Lower lobe of right lung (tissue), 2 donors: ENCODE measurements at regions not wholly inside any gene's neighbourhood (a gene's known extent, or its start where the extent isn't known, plus 50 kb on each side); places are given as distances from the start of the nearest gene placed in this dataset.
A peak's percentile ranks its signal among the peaks of the same experiment; 100 is the strongest.

ENCODE experiments used
- ATAC-seq, 2 donors: fragments of 200-7000 bp; cut with Tn5 transposase; one replicate each; pipeline ENCODE4 v1.9.1; 2020 to 2022; ENCODE audit warnings: mild to moderate bottlenecking in 2 of 2, moderate library complexity in 2 of 2
- DNase-seq: peaks from one replicate; pipeline ENCODE4 v3.0.0-alpha.2; 2020
- H3K27ac ChIP-seq: fragments of 200-600 bp; one replicate; pipeline ENCODE4 v1.8.0; 2022
- H3K27me3 ChIP-seq: fragments of 200-600 bp; one replicate; pipeline ENCODE4 v1.8.0; 2022; ENCODE audit warnings: low read depth
- H3K36me3 ChIP-seq: fragments of 200-600 bp; one replicate; pipeline ENCODE4 v1.8.0; 2022; ENCODE audit warnings: mild to moderate bottlenecking
- H3K4me1 ChIP-seq: fragments of 200-600 bp; one replicate; pipeline ENCODE4 v1.8.0; 2022
- H3K4me3 ChIP-seq: fragments of 200-600 bp; one replicate; pipeline ENCODE4 v1.8.0; 2022; ENCODE audit warnings: mild to moderate bottlenecking
- H3K9me3 ChIP-seq: fragments of 200-600 bp; one replicate; pipeline ENCODE4 v1.8.0; 2022
- intact Hi-C: fragments of 100-400 bp; cut with DNase I; formaldehyde crosslinking; loops from one replicate; pipeline ENCODE4 v1.11.0; 2022
- TF ChIP-seq, protein P1 (sequence below): fragments of 200-600 bp; IDR thresholded peaks from one replicate; pipeline ENCODE4 v1.8.0; 2022; ENCODE audit warnings: antibody characterized with exemption, mild to moderate bottlenecking
- donor health status: DM: no; HTN: yes; CAD: no; lungs with severe emphysema.

DNA sequence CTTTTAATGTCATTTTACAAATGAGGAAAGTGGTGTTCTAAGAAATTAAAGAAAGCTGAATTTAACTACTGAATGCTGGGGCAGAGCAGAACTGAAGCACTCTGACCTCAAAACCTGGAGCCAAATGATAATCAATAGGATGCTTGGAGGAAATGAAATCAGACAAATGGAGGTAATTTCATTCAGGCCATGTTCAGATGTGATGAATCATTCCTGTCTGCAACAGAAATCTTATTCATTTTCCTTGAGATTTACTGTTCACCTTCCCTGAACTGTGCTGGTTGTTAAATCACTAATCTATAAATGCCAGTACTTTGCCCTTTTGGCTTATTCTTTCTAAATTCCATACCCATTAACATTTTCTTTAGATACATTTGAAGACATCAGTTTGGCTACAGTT is 85.6 kb upstream of the SNX7 start:
- intact Hi-C loops: no loop called here
- ATAC-seq (no peak), DNase-seq (no peak)
- H3K27me3 ChIP-seq: no peaks in the 10 kb centered on the region
- no peaks in the 10 kb centered on the region for H3K9me3 ChIP-seq
- no peak overlapping the region for H3K4me3 ChIP-seq
- H3K4me1 ChIP-seq: no peaks in the 10 kb centered on the region
- TF ChIP-seq, protein P1, sequence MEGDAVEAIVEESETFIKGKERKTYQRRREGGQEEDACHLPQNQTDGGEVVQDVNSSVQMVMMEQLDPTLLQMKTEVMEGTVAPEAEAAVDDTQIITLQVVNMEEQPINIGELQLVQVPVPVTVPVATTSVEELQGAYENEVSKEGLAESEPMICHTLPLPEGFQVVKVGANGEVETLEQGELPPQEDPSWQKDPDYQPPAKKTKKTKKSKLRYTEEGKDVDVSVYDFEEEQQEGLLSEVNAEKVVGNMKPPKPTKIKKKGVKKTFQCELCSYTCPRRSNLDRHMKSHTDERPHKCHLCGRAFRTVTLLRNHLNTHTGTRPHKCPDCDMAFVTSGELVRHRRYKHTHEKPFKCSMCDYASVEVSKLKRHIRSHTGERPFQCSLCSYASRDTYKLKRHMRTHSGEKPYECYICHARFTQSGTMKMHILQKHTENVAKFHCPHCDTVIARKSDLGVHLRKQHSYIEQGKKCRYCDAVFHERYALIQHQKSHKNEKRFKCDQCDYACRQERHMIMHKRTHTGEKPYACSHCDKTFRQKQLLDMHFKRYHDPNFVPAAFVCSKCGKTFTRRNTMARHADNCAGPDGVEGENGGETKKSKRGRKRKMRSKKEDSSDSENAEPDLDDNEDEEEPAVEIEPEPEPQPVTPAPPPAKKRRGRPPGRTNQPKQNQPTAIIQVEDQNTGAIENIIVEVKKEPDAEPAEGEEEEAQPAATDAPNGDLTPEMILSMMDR: no peak
- H3K27ac ChIP-seq: no peak overlapping the region
- no peaks in the 10 kb centered on the region for H3K36me3 ChIP-seq

DNA sequence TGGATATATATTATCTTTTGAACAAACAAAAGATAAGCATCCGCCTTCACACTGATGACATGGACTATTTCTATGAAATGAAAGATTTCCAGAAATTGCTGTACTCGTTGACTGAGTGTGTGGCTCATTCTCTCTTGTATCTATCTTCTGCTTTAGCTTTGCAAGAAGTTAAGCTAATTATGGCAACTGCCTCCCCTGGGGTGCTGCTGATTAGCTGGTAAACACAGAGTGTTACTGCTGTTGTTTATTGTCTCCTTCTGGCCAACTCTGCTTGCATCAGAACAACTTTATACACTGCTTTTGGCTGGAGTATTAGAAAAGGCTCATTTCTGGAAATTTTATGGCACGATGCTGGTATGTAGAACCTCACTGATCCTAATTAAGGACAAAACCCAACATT is 95.6 kb upstream of the SNX7 start:
- no peaks in the 10 kb centered on the region for H3K36me3 ChIP-seq
- ATAC-seq (no peak), DNase-seq (no peak)
- no peak overlapping the region for H3K4me3 ChIP-seq
- peaks cover 4% of the 10 kb centered on the region for H3K9me3 ChIP-seq
- intact Hi-C loops: no loop called here
- H3K27me3 ChIP-seq: no peaks in the 10 kb centered on the region
- TF ChIP-seq, protein P1: no peak
- H3K4me1 ChIP-seq: no peaks in the 10 kb centered on the region
- H3K27ac ChIP-seq: no peak overlapping the region

GRCh38 chr1:98559291-98559690 is 102.2 kb upstream of the SNX7 start:
- peaks cover 4% of the 10 kb centered on the region for H3K9me3 ChIP-seq
- DNase-seq (no peak), ATAC-seq (no peak)
- intact Hi-C loops: no loop called here
- no peaks in the 10 kb centered on the region for H3K36me3 ChIP-seq
- H3K4me3 ChIP-seq: no peak overlapping the region
- H3K4me1 ChIP-seq: no peaks in the 10 kb centered on the region
- no peaks in the 10 kb centered on the region for H3K27me3 ChIP-seq
- TF ChIP-seq, protein P1: no peak
- no peak overlapping the region for H3K27ac ChIP-seq

- DNase-seq: no peak
- no peak overlapping the region for H3K4me3 ChIP-seq
- H3K36me3 ChIP-seq: no peaks in the 10 kb centered on the region
- no peak for ATAC-seq
- no peaks in the 10 kb centered on the region for H3K27me3 ChIP-seq
- no peak overlapping the region for H3K27ac ChIP-seq
- intact Hi-C loops: no loop called here
- no peaks in the 10 kb centered on the region for H3K4me1 ChIP-seq
- peaks cover 4% of the 10 kb centered on the region for H3K9me3 ChIP-seq
- TF ChIP-seq, protein P1: no peak
Measured at GRCh38 chr1:98557895-98558294, 103.6 kb upstream of the SNX7 start.

DNA sequence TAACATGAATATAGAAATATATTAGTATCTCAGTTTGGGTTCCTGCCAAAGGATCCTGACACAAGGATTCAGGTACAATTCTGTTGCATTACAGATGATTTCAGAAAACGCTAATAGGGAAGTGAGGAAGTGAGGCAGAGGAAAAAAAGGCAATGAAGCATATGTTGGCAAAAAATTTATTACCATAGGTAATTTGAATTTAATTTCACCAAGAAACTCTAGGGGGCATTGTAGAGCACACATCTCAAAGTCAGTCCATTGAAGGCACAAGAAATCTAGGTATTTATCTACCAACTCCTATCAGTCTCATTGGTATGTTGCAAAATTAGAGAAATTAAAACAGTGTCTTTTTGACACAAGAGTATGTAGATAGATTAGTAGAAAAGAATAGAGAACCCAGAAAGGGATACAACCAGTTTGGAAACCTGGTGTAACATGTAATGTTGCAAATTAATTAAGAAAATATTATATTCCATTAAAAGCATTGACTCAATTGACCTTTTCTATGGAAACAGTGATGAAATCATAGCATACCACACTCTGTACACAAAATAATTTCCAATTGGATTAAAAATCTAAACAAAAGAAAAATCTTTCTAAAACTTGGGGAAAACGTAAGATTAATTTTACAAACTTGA is 104.9 kb upstream of the SNX7 start:
- TF ChIP-seq, protein P1: peak; percentile 26
- no peak for DNase-seq
- Histone ChIP-seq H3K36me3 (no peaks in the 10 kb centered on the region), H3K9me3 (no peaks in the 10 kb centered on the region), H3K4me1 (no peaks in the 10 kb centered on the region), H3K27me3 (no peaks in the 10 kb centered on the region), H3K4me3 (no peak overlapping the region), H3K27ac (no peak overlapping the region)
- intact Hi-C loops: no loop called here
- no peak for ATAC-seq
